HG03457 (cell line): ENCODE measurements at regions not wholly inside any gene's neighbourhood (a gene's known extent, or its start where the extent isn't known, plus 50 kb on each side); places are given as distances from the start of the nearest gene placed in this dataset.

Experiments
- ATAC-seq: cut with Tn5 transposase; IDR thresholded peaks from one replicate; pipeline ENCODE4 v1.9.1; 2021; ENCODE audit warnings: moderate number of reproducible peaks; ENCODE audit not compliant: unreplicated experiment

GRCh38 chr11:19307498-19307897, 66.8 kb upstream of the E2F8 start:
- ATAC-seq: no peak

DNA sequence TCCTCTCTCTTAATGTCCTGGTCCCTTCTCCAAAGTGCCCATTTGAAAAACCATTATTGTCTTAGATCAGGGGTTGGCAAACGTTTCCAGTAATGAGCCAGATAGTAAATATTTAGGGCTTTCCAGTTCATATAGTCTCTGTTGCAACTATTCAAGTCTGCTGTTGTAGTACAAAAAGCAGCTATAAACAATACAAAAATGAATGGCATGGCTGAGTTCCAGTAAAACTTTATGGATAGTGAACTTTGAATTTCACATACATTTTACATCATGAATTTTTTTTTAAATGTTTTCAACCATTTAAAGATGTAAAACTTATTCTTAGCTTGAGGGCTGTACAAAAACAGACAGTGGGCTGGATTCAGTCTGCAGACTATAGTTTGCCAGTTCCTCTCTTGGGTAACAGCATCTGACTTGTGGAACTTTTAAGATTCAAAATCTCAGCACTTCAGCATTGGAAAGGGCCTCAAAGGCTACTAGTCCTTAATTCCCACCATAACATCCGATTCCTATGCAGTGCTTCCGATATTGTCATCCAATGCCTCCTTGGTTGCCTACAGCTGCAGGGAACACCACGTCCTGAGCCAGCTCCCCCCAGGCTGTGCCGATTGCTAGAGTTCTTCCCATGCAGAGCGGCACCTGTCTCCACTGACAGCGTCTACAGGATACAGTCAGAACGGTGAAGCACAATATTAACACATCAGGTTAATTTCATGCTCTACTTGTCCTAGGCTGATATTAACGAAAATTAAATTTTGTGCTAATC, 65.6 kb upstream of the E2F8 start:
- ATAC-seq: no peak

DNA sequence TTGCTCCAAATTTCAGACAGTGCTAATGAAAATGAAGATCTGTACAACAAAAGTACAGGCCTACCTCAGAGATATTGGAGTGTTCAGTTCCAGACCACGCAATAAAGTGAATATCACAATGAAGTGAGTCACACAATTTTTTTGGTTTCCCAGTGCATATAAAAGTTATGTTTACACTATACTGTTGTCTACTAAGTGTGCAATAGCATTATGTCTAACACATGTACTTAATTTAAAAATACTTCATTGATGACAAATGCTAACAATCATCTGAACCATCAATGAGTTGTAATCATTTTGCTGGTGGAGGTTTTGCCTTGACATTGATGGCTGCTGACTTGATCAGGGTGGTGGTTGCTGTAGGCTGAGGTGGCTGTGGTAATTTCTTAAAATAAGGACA, 60.6 kb upstream of the E2F8 start:
- no peak for ATAC-seq

DNA sequence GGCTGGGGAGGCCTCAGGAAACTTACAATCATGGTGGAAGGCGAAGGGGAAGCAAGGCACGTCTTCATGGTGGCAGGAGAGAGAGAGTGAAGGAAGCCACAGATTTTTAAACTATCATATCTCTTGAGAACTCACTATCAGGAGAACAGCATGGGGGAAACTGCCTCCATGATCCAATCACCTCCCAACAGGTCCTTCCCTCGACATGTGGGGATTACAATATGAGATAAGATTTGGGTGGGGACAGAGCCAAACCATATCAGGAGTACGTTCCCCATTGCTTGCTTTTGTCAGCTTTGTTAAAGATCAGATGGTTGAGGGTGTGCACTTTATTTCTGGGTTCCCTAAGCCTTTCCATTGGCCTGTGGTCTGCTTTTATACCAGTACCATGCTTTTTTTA, 53.7 kb upstream of the E2F8 start:
- ATAC-seq: no peak

DNA sequence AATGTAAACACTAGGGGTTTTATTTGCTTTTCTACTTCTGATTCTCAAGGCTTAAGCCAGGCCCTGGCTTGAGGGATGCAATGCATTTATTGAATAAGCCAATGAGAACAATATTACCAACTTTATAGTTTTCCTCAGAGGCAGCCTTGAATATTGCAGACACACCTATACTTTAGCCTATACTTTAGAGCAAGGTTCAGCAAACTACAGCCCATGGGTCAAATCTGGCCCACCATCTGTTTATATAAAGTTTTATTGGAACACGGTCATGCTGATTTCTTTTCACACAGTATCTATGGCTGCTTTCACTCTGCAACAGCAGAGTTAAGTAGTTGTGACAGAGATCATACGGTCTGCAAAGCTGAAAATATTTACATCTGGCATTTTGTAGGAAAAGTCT, 50.3 kb upstream of the E2F8 start:
- ATAC-seq: no peak
